CD4-positive, alpha-beta memory T cell (primary cell): ENCODE measurements at regions not wholly inside any gene's neighbourhood (a gene's known extent, or its start where the extent isn't known, plus 50 kb on each side); places are given as distances from the start of the nearest gene placed in this dataset.

Source experiments
- CTCF ChIA-PET: fragments of 350-600 bp; sonication (Branson Sonifier 250); formaldehyde crosslinking; loops from one replicate; lab custom pipeline; 2021; ENCODE audit warnings: inconsistent platforms; ENCODE audit not compliant: partially characterized antibody; lab: Charles Lee
- POLR2A ChIA-PET: fragments of 350-600 bp; sonication (Branson Sonifier 250); formaldehyde crosslinking; loops from one replicate; lab custom pipeline; 2021; ENCODE audit not compliant: partially characterized antibody; lab: Charles Lee
- DNase-seq, 5 donors: peaks; one replicate each; pipeline versions ENCODE4 v3.0.0 to v3.0.0-alpha.2; 2020 to 2022; ENCODE audit warnings: mixed read lengths in 1 of 5
- H3K27ac ChIP-seq: one replicate; pipeline ENCODE4 v1.7.0; 2013; ENCODE audit warnings: low read depth, low read length
- H3K27me3 ChIP-seq: 2 replicates; pipeline ENCODE4 v1.7.0; 2013; ENCODE audit warnings: mild to moderate bottlenecking, low read length, moderate library complexity; ENCODE audit not compliant: insufficient read depth
- H3K36me3 ChIP-seq: 2 replicates; pipeline ENCODE4 v1.7.0; 2013; ENCODE audit warnings: mild to moderate bottlenecking, low read length, moderate library complexity; ENCODE audit not compliant: insufficient read depth
- H3K4me1 ChIP-seq: 2 replicates; pipeline ENCODE4 v1.7.0; 2013; ENCODE audit warnings: mild to moderate bottlenecking, low read length, moderate library complexity; ENCODE audit not compliant: insufficient read depth
- H3K4me3 ChIP-seq, 2 donors: one replicate each; pipeline ENCODE4 v1.7.0; 2013; ENCODE audit warnings: low read length in 2 of 2, mild to moderate bottlenecking in 1 of 2
- H3K9me3 ChIP-seq, 2 donors: one replicate each; pipeline ENCODE4 v1.7.0; 2013; ENCODE audit warnings: low read length in 2 of 2, control low read depth in 1 of 2; ENCODE audit not compliant: control insufficient read depth in 1 of 2
- H3K27ac Mint-ChIP-seq, 7 donors: one replicate each; pipeline ENCODE4 v1.8.0; 2020 to 2021; ENCODE audit warnings: mixed read lengths in 7 of 7, mild to moderate bottlenecking in 6 of 7, inconsistent platforms in 3 of 7, moderate library complexity in 3 of 7
- H3K27me3 Mint-ChIP-seq, 2 donors: one replicate each; pipeline ENCODE4 v1.8.0; 2020 to 2021; ENCODE audit warnings: mixed read lengths in 2 of 2
- H3K36me3 Mint-ChIP-seq, 2 donors: one replicate each; pipeline ENCODE4 v1.8.0; 2020 to 2021; ENCODE audit warnings: mixed read lengths in 2 of 2, inconsistent platforms in 1 of 2, mild to moderate bottlenecking in 1 of 2
- H3K4me1 Mint-ChIP-seq, 4 donors: one replicate each; pipeline ENCODE4 v1.8.0; 2020 to 2021; ENCODE audit warnings: mixed read lengths in 4 of 4, mild to moderate bottlenecking in 1 of 4
- H3K4me3 Mint-ChIP-seq, 8 donors: one replicate each; pipeline ENCODE4 v1.8.0; 2020 to 2021; ENCODE audit warnings: mixed read lengths in 8 of 8, mild to moderate bottlenecking in 7 of 8, moderate library complexity in 6 of 8, inconsistent platforms in 3 of 8
- H3K9me3 Mint-ChIP-seq, 8 donors: one replicate each; pipeline ENCODE4 v1.8.0; 2020 to 2021; ENCODE audit warnings: mixed read lengths in 8 of 8, mild to moderate bottlenecking in 5 of 8, inconsistent platforms in 3 of 8, moderate library complexity in 1 of 8
- intact Hi-C: fragments of 100-400 bp; cut with micrococcal nuclease; formaldehyde crosslinking; loops from one replicate; pipeline ENCODE4 v1.15.1; 2023

GRCh38 chr19:34580408-34580807 lies 96.6 kb downstream of the SCGB2B2 start:
- intact Hi-C loops, result no loop called here
- peaks cover 0 to 36% (median 16%) of the 10 kb centered on the region in 8 donors for H3K9me3 Mint-ChIP-seq
- ChIA-PET CTCF (no interaction called here), POLR2A (no interaction called here)
- H3K36me3 Mint-ChIP-seq, result no peaks in the 10 kb centered on the region
- H3K27me3 ChIP-seq, result no peaks in the 10 kb centered on the region
- H3K4me3 ChIP-seq, result no peak overlapping the region
- no peaks in the 10 kb centered on the region for H3K36me3 ChIP-seq
- H3K27me3 Mint-ChIP-seq, result peaks cover 6 to 10% of the 10 kb centered on the region in 2 donors
- no peaks in the 10 kb centered on the region for H3K4me1 ChIP-seq
- no peak for DNase-seq
- peak overlapping the region in 1 of 8 donors; percentile 28 for H3K4me3 Mint-ChIP-seq
- H3K27ac ChIP-seq, result no peak overlapping the region
- H3K9me3 ChIP-seq, result no peaks in the 10 kb centered on the region
- H3K4me1 Mint-ChIP-seq, result peaks cover 0 to 4% (median 0%) of the 10 kb centered on the region in 4 donors
- H3K27ac Mint-ChIP-seq, result no peak overlapping the region

GRCh38 chr19:34580055-34580336 lies 97.0 kb downstream of the SCGB2B2 start:
- H3K4me1 ChIP-seq, result no peaks in the 10 kb centered on the region
- intact Hi-C loops, result no loop called here
- Mint-ChIP-seq H3K9me3 (peaks cover 0 to 32% (median 14%) of the 10 kb centered on the region in 8 donors), H3K36me3 (no peaks in the 10 kb centered on the region), H3K27me3 (peaks cover 6 to 10% of the 10 kb centered on the region in 2 donors), H3K27ac (no peak overlapping the region), H3K4me3 (no peak overlapping the region), H3K4me1 (peaks cover 0 to 4% (median 0%) of the 10 kb centered on the region in 4 donors)
- ChIA-PET POLR2A (no interaction called here), CTCF (no interaction called here)
- no peaks in the 10 kb centered on the region for H3K27me3 ChIP-seq
- no peak overlapping the region for H3K4me3 ChIP-seq
- no peak overlapping the region for H3K27ac ChIP-seq
- H3K9me3 ChIP-seq, result no peaks in the 10 kb centered on the region
- DNase-seq, result no peak
- H3K36me3 ChIP-seq, result no peaks in the 10 kb centered on the region

GRCh38 chr19:34579281-34580054 lies 97.5 kb downstream of the SCGB2B2 start:
- H3K4me1 ChIP-seq, result no peaks in the 10 kb centered on the region
- H3K9me3 ChIP-seq, result no peaks in the 10 kb centered on the region
- Mint-ChIP-seq H3K27me3 (peaks cover 6 to 10% of the 10 kb centered on the region in 2 donors), H3K36me3 (no peaks in the 10 kb centered on the region), H3K9me3 (peaks cover 0 to 26% (median 11%) of the 10 kb centered on the region in 8 donors), H3K27ac (no peak overlapping the region), H3K4me3 (no peak overlapping the region), H3K4me1 (peaks cover 0 to 4% (median 0%) of the 10 kb centered on the region in 4 donors)
- no peak for DNase-seq
- ChIA-PET POLR2A (no interaction called here), CTCF (no interaction called here)
- H3K36me3 ChIP-seq, result no peaks in the 10 kb centered on the region
- no peak overlapping the region for H3K4me3 ChIP-seq
- H3K27me3 ChIP-seq, result no peaks in the 10 kb centered on the region
- intact Hi-C loops, result no loop called here
- no peak overlapping the region for H3K27ac ChIP-seq

GRCh38 chr19:34578751-34579150 lies 97.2 kb downstream of the WTIP start:
- H3K36me3 Mint-ChIP-seq, result no peaks in the 10 kb centered on the region
- peaks cover 0 to 25% (median 8%) of the 10 kb centered on the region in 8 donors for H3K9me3 Mint-ChIP-seq
- H3K27ac Mint-ChIP-seq, result no peak overlapping the region
- CTCF ChIA-PET, result no interaction called here
- no peak overlapping the region for H3K4me3 Mint-ChIP-seq
- POLR2A ChIA-PET, result no interaction called here
- H3K4me3 ChIP-seq, result no peak overlapping the region
- H3K27ac ChIP-seq, result no peak overlapping the region
- peaks cover 0 to 6% (median 1%) of the 10 kb centered on the region in 4 donors for H3K4me1 Mint-ChIP-seq
- no peaks in the 10 kb centered on the region for H3K36me3 ChIP-seq
- no peaks in the 10 kb centered on the region for H3K9me3 ChIP-seq
- H3K4me1 ChIP-seq, result no peaks in the 10 kb centered on the region
- intact Hi-C loops, result no loop called here
- H3K27me3 Mint-ChIP-seq, result peaks cover 6 to 10% of the 10 kb centered on the region in 2 donors
- no peaks in the 10 kb centered on the region for H3K27me3 ChIP-seq
- DNase-seq, result no peak

- Mint-ChIP-seq H3K27me3 (peaks cover 6 to 10% of the 10 kb centered on the region in 2 donors), H3K27ac (no peak overlapping the region), H3K36me3 (no peaks in the 10 kb centered on the region), H3K4me3 (no peak overlapping the region), H3K4me1 (peaks cover 0 to 6% (median 1%) of the 10 kb centered on the region in 4 donors), H3K9me3 (peaks cover 0 to 24% (median 7%) of the 10 kb centered on the region in 8 donors)
- intact Hi-C loops, result no loop called here
- Histone ChIP-seq H3K9me3 (no peaks in the 10 kb centered on the region), H3K36me3 (no peaks in the 10 kb centered on the region), H3K4me3 (no peak overlapping the region), H3K27ac (no peak overlapping the region), H3K27me3 (no peaks in the 10 kb centered on the region), H3K4me1 (no peaks in the 10 kb centered on the region)
- CTCF ChIA-PET, result no interaction called here
- no peak for DNase-seq
- POLR2A ChIA-PET, result no interaction called here
Measured at GRCh38 chr19:34578173-34578572, 96.6 kb downstream of the WTIP start.

- H3K4me1 Mint-ChIP-seq, result peaks cover 0 to 6% (median 1%) of the 10 kb centered on the region in 4 donors
- intact Hi-C loops, result no loop called here
- CTCF ChIA-PET, result no interaction called here
Measured at GRCh38 chr19:34577531-34578101, 96.1 kb downstream of the WTIP start.

GRCh38 chr19:34577056-34577455 lies 95.5 kb downstream of the WTIP start:
- ChIA-PET CTCF (no interaction called here), POLR2A (no interaction called here)
- intact Hi-C loops, result no loop called here
- no peaks in the 10 kb centered on the region for H3K4me1 ChIP-seq
- no peak overlapping the region for H3K4me3 Mint-ChIP-seq
- H3K27ac Mint-ChIP-seq, result no peak overlapping the region
- H3K36me3 ChIP-seq, result no peaks in the 10 kb centered on the region
- H3K27me3 Mint-ChIP-seq, result peaks cover 6 to 10% of the 10 kb centered on the region in 2 donors
- H3K9me3 ChIP-seq, result no peaks in the 10 kb centered on the region
- H3K4me3 ChIP-seq, result no peak overlapping the region
- H3K4me1 Mint-ChIP-seq, result peaks cover 0 to 6% (median 1%) of the 10 kb centered on the region in 4 donors
- DNase-seq, result no peak
- H3K36me3 Mint-ChIP-seq, result no peaks in the 10 kb centered on the region
- no peak overlapping the region for H3K27ac ChIP-seq
- H3K9me3 Mint-ChIP-seq, result peaks cover 0 to 30% (median 10%) of the 10 kb centered on the region in 8 donors
- no peaks in the 10 kb centered on the region for H3K27me3 ChIP-seq

More at GRCh38 chr19:34577531-34578101, 96.1 kb downstream of the WTIP start:
- H3K27ac ChIP-seq, result no peak overlapping the region
- no peaks in the 10 kb centered on the region for H3K36me3 Mint-ChIP-seq
- no peak overlapping the region for H3K27ac Mint-ChIP-seq
- peaks cover 0 to 26% (median 11%) of the 10 kb centered on the region in 8 donors for H3K9me3 Mint-ChIP-seq
- no peak for DNase-seq
- H3K27me3 ChIP-seq, result no peaks in the 10 kb centered on the region
- peaks cover 6 to 10% of the 10 kb centered on the region in 2 donors for H3K27me3 Mint-ChIP-seq
- H3K9me3 ChIP-seq, result no peaks in the 10 kb centered on the region
- POLR2A ChIA-PET, result no interaction called here
- no peaks in the 10 kb centered on the region for H3K4me1 ChIP-seq
- no peak overlapping the region for H3K4me3 Mint-ChIP-seq
- no peak overlapping the region for H3K4me3 ChIP-seq
- no peaks in the 10 kb centered on the region for H3K36me3 ChIP-seq
